DOHH2 (cell line): ENCODE measurements at regions not wholly inside any gene's neighbourhood (a gene's known extent, or its start where the extent isn't known, plus 50 kb on each side); places are given as distances from the start of the nearest gene placed in this dataset.

Experiments
- EZH2phosphoT487 ChIP-seq: fragments of 200-600 bp; sonication (generic); IDR thresholded peaks from 2 replicates; pipeline ENCODE4 v1.6.1; 2017; ENCODE audit warnings: borderline replicate concordance, mild to moderate bottlenecking, antibody characterized with exemption, low read length, moderate library complexity, mixed read lengths
- TF ChIP-seq, protein P1 (sequence below): fragments of 200-600 bp; sonication (generic); IDR thresholded peaks from one replicate; pipeline ENCODE4 v1.5.1; 2014; ENCODE audit warnings: antibody characterized with exemption, mild to moderate bottlenecking, low read depth, low read length; ENCODE audit not compliant: poor library complexity, severe bottlenecking

DNA sequence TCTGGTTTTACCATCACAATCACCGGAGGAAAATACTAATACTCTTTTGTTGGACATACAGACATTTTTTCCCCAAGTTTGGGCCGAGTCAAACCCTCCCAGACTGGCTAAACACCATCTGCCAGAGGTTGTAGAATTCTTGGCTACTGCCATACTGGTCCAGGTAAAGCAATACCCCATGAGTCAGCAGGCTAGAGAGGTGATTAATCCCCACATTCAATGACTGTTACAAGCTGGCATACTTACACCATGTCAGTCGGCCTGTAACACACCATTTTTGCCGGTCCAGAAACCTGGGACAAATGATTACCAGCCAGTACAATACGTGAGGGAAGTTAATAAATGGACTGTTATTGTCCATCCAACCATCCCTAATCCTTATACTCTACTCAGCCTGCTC is 923.9 kb upstream of the AMELY start:
- TF ChIP-seq, protein P1, sequence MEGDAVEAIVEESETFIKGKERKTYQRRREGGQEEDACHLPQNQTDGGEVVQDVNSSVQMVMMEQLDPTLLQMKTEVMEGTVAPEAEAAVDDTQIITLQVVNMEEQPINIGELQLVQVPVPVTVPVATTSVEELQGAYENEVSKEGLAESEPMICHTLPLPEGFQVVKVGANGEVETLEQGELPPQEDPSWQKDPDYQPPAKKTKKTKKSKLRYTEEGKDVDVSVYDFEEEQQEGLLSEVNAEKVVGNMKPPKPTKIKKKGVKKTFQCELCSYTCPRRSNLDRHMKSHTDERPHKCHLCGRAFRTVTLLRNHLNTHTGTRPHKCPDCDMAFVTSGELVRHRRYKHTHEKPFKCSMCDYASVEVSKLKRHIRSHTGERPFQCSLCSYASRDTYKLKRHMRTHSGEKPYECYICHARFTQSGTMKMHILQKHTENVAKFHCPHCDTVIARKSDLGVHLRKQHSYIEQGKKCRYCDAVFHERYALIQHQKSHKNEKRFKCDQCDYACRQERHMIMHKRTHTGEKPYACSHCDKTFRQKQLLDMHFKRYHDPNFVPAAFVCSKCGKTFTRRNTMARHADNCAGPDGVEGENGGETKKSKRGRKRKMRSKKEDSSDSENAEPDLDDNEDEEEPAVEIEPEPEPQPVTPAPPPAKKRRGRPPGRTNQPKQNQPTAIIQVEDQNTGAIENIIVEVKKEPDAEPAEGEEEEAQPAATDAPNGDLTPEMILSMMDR = no peak
- TF ChIP-seq EZH2phosphoT487 = no peak
